ENCODE measurements at regions not wholly inside any gene's neighbourhood (a gene's known extent, or its start where the extent isn't known, plus 50 kb on each side); places are given as distances from the start of the nearest gene placed in this dataset.

DNA sequence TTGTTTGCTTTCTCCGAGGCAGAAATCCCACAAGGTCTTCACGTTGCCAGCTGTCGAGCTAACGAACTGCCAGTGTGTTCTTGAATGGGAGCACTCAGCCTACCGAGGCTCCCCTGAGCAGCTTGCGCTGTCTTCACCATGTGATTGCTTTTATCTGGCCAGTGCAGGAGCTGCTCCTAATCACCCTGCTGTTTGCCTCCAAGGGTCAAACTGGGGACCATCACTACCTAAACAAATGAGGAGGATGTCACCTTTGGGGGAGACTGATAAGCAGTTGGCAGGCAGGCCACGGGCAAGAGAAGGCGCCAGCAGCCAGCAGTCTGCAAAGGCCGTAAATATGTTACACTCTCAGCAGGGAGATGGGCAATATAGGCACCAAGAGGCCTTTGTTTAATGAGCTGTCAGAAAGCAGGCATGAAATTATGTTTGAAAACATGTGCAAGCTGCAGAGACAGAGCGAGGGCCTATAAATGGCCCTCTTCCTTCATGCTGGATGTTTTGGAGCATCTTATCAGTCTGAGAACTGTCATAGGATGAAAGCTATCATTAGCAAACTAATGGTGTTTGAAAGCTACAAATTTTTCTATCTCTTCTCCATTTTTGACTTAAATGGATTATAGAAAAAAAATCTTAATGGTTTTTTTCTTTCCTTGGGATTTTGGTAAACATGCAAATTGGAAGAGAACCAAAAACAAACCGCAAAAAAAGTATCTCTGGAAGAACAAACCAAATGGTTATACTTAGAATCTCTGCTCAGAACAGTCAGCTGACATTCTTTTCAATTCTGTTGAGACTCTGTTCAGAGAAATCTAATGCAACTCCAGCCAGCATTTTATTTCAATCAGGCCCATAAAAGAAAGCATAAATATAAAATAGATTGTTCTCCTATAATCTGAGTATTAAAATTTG lies 267.3 kb upstream of the NPVF start:
- in situ Hi-C loops (cut with HindIII; ENCODE audit: low sequenced_read_pairs) = no loop called here

GRCh38 chr7:25496476-25497368 lies 268.4 kb upstream of the NPVF start:
- in situ Hi-C loops (cut with HindIII; ENCODE audit: low sequenced_read_pairs) = no loop called here

DNA sequence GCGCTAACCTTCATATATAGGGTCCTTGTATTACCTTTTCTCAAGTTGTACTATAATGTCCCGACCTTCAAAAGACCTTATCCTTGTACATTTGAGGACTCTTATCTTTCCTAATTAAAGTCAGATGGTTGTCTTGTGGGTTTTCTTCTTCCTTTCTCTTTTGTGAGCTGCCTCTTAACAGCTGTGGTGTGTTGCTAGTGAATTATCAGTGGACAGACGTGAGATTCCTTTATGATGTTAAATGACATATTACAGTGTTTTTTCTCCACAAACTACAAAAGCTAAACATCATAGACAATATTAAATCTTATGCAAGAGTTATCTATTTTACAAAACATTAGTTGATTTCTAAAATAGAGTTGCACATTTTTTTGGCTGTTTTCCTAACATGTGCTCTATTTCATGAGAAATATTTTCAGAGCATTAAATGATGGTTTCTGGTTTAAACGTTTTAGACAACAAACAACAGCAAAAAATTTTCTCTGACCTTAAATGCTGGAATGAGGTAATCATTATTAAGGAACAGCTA lies 272.2 kb upstream of the NPVF start:
- in situ Hi-C loops (cut with HindIII; ENCODE audit: low sequenced_read_pairs) = no loop called here

DNA sequence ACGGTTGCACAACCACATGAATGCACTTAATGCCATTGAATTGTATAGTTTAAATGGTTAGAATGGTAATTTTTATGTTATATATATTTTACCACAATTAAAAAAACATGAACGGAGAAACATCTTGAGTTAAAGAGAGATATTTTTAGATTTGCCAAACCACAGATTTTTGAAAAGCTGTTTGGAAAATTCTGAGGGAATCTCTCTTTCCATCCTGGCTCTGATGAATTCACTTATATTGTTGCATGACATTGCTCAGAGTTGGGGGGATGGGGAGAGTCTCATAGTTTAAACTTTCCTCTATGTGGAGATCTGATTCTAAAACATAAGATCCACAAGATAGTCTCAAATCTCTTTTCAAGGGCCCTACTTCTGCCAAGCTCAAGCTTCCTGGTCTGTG lies 275.0 kb upstream of the NPVF start:
- in situ Hi-C loops (cut with HindIII; ENCODE audit: low sequenced_read_pairs) = no loop called here

- in situ Hi-C loops (cut with HindIII; ENCODE audit: low sequenced_read_pairs) = no loop called here
Measured at GRCh38 chr7:25512061-25512687, 283.9 kb upstream of the NPVF start.

GRCh38 chr7:25515633-25516275 lies 287.5 kb upstream of the NPVF start:
- in situ Hi-C loops (cut with HindIII; ENCODE audit: low sequenced_read_pairs) = no loop called here

DNA sequence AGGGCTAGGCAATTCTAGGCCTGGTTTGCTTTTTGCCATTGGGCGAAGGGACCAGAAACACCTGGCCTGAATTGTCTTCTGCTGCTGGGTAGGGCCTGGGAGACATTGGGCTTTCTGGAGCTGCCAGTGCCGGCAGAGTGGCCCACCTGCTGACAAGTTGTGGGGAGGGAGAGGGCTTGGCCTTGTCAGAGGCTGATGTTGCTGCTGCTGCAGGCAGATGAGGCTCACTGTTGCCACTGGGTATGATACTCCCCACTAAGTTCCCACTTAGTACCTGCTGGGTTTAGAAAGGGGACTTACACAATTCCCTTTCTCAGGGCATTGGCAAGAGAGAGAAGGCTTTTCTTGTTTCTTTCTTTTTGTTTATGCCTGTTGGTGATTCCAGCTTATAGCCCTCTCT lies 289.6 kb upstream of the NPVF start:
- in situ Hi-C loops (cut with HindIII; ENCODE audit: low sequenced_read_pairs) = no loop called here

GRCh38 chr7:25520017-25520416 lies 291.7 kb upstream of the NPVF start:
- in situ Hi-C loops (cut with HindIII; ENCODE audit: low sequenced_read_pairs) = no loop called here

- in situ Hi-C loops (cut with HindIII; ENCODE audit: low sequenced_read_pairs) = no loop called here
Measured at GRCh38 chr7:25520516-25520915, 292.2 kb upstream of the NPVF start.

GRCh38 chr7:25521236-25521635 lies 292.9 kb upstream of the NPVF start:
- in situ Hi-C loops (cut with HindIII; ENCODE audit: low sequenced_read_pairs) = no loop called here

DNA sequence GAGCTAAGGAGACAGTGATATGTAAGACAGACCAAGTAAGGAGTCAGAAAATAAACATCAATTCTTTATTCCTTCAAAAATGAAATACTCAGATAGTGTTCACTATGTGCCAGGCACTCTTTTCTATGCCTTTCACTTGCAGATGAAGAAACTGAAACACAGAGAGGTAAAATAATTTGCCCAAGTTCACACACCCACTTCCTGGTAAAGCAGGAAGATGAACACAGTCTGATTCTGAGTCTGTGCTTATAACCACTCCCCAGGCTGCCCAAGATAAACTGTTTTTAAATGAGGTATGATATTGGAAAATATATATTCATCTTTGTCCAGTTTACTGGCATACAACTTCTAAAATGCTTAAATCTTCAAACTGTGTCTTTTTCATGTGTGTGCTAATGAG lies 294.4 kb upstream of the NPVF start:
- in situ Hi-C loops (cut with HindIII; ENCODE audit: low sequenced_read_pairs) = no loop called here

DNA sequence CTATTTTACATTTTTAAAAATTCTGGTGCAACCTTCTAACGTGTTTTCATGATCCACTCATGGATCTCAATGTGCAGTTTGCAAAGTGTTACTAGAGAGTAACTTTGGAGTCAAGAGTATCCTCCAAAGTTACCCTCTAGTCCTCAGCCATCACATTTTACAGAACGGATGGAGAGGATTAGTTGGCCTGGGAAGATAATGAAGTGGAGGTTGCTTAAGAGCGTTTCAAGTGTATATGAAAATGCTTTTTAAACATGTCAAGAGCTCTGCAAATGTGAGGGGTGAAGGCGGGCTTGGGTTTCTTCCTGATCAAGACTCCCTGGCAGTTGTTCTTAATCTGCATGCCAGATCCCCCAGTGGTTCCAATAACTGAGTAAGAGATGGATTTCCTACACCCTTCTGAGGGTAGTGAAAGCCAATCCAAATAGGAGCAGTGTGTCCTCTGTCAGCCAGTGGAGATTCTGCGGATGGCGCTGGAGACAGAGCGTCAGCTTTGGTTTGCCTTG lies 299.4 kb upstream of the NPVF start:
- in situ Hi-C loops (cut with HindIII; ENCODE audit: low sequenced_read_pairs) = no loop called here

DNA sequence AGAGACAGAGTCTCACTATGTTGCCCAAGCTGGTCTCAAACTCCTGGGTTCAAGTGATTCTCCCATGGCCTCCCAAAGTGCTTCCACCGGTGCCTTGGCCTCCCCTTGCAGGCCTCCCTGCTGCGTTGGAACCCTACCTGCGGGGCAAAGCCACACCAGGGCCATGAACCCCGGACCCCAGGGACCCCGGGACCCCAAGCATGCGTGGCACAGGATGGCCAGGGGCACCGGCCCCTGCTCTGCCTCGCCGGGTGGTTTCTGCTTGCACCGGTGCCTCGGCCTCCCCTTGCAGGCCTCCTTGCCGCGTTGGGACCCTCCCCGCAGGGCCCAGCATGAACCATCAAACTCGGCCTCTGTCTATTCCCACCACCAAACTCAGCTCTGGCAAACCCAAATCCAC lies 301.0 kb upstream of the NPVF start:
- in situ Hi-C loops (cut with HindIII; ENCODE audit: low sequenced_read_pairs) = no loop called here

DNA sequence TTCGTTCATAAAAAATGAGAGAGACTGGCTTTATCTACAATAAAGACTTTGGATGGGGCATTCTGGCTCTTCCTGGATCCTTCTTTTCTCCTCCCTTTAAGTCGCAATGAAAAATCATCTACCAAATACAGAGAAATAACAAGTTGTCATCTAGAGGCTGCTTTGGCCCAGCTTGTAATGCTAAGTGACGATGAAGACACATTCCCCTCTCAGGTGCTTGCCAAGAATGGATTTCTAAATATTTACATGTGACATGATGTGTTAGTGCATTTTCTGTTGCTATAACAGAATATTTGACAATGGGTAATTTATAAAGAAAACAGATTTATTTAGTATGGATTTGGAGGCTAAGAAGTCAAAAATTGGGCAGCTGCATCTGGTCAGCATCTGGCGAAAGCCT lies 308.6 kb upstream of the NPVF start:
- in situ Hi-C loops (cut with HindIII; ENCODE audit: low sequenced_read_pairs) = no loop called here

DNA sequence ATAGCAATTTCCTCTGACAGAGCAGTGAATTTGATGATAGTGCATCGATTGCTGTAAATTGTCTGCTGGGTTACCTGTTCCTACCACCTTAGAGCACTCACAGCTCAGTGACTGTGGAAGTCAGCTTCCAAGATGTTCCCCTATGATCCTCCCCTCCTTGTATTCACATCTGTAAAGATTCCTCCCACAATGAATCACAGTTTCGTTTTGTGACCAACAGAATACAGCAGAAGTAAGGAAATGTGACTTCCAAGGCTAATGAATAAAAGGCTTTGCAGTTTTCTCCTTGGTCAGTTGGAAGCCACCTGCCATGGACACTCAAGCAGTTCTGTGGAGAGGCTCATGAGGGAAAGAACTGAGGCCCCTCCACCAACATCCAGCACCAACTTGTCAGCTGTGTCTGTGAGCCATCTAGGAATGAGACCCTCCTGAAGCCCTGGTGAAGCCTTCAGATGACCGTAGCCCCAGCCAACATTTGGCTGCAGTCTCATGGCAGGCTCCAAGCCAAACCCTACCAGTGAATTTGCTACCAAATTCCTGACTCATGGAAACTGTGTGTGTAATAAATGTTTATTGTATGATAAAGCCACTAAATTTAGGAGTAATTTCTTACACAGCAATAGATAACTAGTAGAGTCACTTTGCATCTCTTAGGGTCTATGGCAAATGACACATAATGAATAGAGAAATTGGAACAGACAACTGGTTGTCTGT lies 309.5 kb upstream of the NPVF start:
- in situ Hi-C loops (cut with HindIII; ENCODE audit: low sequenced_read_pairs) = no loop called here

DNA sequence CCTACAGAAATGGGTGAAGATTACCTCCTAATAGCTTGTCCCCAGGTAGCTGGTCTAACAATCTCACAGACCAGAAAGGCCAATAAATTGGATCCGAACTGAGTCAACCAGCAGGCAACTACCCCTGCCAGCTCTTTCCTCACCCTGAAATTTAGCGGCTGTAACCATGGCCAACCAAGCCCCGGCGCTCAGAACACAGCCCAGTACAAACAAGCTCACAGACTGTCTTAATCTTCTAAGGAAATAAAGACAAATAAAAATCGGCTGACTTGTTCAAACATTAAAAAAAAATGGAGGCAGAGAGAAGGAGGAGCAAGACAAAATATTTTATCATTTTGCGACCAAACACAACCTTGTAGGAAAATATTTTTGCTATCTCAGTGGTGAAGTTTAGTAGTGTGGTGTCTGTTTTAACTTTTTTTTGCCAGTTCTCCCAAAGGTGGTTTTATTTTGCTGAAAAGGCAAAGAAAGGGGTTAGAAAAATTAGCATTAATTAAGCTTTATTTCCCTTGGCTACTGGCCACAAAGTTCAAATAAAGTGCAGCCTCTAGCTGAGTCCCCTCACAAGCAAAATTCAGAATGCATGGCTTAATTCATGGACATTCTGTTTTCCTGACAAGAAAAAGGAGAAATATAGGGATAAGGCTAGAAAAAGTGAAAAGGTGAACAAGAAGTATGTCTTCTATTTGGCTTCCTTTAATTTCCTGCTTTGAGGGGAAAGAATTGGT lies 313.0 kb upstream of the NPVF start:
- in situ Hi-C loops (cut with HindIII; ENCODE audit: low sequenced_read_pairs) = no loop called here

GRCh38 chr7:25541877-25542276 lies 313.6 kb upstream of the NPVF start:
- in situ Hi-C loops (cut with HindIII; ENCODE audit: low sequenced_read_pairs) = no loop called here

- in situ Hi-C loops (cut with HindIII; ENCODE audit: low sequenced_read_pairs) = no loop called here
Measured at GRCh38 chr7:25543210-25543609, 314.9 kb upstream of the NPVF start.

- in situ Hi-C loops (cut with HindIII; ENCODE audit: low sequenced_read_pairs) = no loop called here
Measured at GRCh38 chr7:25543798-25544197, 315.5 kb upstream of the NPVF start.

Measured in endothelial cell of hepatic sinusoid (primary cell).